Chondrocyte (in vitro differentiated cells): ENCODE measurements at regions not wholly inside any gene's neighbourhood (a gene's known extent, or its start where the extent isn't known, plus 50 kb on each side); places are given as distances from the start of the nearest gene placed in this dataset.

Experiments
- DNase-seq: peaks from one replicate; pipeline ENCODE4 v3.0.0; 2021; ENCODE audit warnings: mixed read lengths, low spot score
- H3K27ac Mint-ChIP-seq: one replicate; pipeline ENCODE4 v1.8.0; 2021; ENCODE audit warnings: mild to moderate bottlenecking, moderate library complexity, mixed read lengths; ENCODE audit not compliant: unreplicated experiment
- H3K27me3 Mint-ChIP-seq: 2 replicates; pipeline ENCODE4 v1.8.0; 2021; ENCODE audit warnings: low read depth, mixed read lengths
- H3K36me3 Mint-ChIP-seq: 2 replicates; pipeline ENCODE4 v1.8.0; 2021; ENCODE audit warnings: low read depth, mixed read lengths
- H3K4me1 Mint-ChIP-seq: 2 replicates; pipeline ENCODE4 v1.8.0; 2021; ENCODE audit warnings: low read depth, mild to moderate bottlenecking, mixed read lengths
- H3K4me3 Mint-ChIP-seq: one replicate; pipeline ENCODE4 v1.8.0; 2021; ENCODE audit warnings: mild to moderate bottlenecking, moderate library complexity, mixed read lengths; ENCODE audit not compliant: unreplicated experiment
- H3K9me3 Mint-ChIP-seq: 2 replicates; pipeline ENCODE4 v1.8.0; 2021; ENCODE audit warnings: low read depth, mixed read lengths
- TF ChIP-seq, protein P1 (sequence below): fragments of 200-600 bp; sonication (generic); IDR thresholded peaks from 2 replicates; pipeline ENCODE4 v1.5.0; 2021; ENCODE audit warnings: antibody characterized with exemption, mild to moderate bottlenecking, moderate library complexity

DNA sequence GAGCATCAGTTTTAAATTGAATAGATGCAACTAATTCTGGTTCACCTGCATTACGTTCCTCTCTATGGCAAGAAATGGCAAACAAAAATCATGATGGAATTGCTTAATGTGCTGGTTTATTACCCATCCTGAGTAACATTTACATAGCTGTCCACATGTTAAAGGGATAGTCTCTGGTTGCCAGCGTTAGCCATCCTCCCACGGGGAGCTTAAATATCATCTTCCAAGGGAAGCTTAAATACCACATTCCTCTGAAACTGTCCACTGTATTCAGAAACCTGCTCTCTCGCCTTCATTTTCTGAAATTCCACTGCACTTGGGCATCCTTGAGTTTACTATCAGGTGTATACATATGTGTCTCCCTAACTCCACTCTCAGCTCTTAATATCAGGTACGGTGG, 586.6 kb downstream of the TLL1 start:
- TF ChIP-seq, protein P1, sequence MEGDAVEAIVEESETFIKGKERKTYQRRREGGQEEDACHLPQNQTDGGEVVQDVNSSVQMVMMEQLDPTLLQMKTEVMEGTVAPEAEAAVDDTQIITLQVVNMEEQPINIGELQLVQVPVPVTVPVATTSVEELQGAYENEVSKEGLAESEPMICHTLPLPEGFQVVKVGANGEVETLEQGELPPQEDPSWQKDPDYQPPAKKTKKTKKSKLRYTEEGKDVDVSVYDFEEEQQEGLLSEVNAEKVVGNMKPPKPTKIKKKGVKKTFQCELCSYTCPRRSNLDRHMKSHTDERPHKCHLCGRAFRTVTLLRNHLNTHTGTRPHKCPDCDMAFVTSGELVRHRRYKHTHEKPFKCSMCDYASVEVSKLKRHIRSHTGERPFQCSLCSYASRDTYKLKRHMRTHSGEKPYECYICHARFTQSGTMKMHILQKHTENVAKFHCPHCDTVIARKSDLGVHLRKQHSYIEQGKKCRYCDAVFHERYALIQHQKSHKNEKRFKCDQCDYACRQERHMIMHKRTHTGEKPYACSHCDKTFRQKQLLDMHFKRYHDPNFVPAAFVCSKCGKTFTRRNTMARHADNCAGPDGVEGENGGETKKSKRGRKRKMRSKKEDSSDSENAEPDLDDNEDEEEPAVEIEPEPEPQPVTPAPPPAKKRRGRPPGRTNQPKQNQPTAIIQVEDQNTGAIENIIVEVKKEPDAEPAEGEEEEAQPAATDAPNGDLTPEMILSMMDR = no peak
- Mint-ChIP-seq H3K4me1 (peaks cover 12% of the 10 kb centered on the region), H3K4me3 (no peak overlapping the region), H3K9me3 (peaks cover 7% of the 10 kb centered on the region), H3K27ac (no peak overlapping the region), H3K27me3 (no peaks in the 10 kb centered on the region), H3K36me3 (peaks cover 5% of the 10 kb centered on the region)
- DNase-seq = no peak

DNA sequence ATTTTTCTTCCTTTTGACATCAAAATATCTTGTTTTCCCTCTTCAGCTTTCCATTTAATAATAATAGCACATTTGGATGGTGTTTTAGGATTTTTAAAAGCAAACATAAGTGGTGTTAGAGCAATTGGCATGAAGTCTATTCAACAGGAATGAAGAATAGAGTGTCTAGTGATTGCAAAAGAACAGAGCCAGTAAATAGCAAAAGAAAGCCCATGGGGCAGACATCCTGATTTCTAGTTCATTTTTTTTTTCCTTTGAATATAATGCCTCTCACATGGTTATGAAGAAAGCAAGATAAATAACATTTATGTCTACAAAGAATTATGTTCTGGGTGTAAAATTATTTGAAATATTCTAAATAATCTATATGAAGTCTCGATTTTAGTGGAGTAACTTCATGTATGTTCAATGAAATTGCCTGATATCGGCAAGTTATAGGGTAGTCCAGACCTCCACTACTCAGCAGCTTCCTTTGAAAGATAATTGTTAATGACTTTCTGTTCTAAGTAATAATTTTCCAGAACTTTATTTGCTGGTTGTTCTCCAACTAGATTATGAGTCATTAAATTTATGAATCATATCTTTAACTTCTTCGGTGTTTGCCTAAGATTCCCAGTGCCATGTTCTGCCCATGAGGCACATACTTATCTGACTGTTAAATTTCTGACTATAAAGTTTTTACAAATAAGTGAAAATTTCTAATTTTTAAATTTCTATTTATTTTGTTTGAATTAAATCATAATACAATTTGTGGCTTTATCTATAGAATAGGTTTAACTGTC, 587.9 kb downstream of the TLL1 start:
- H3K27me3 Mint-ChIP-seq = no peaks in the 10 kb centered on the region
- H3K4me1 Mint-ChIP-seq = peaks cover 12% of the 10 kb centered on the region
- H3K36me3 Mint-ChIP-seq = no peaks in the 10 kb centered on the region
- TF ChIP-seq, protein P1 = no peak
- H3K27ac Mint-ChIP-seq = no peak overlapping the region
- no peaks in the 10 kb centered on the region for H3K9me3 Mint-ChIP-seq
- no peak for DNase-seq
- H3K4me3 Mint-ChIP-seq = no peak overlapping the region

DNA sequence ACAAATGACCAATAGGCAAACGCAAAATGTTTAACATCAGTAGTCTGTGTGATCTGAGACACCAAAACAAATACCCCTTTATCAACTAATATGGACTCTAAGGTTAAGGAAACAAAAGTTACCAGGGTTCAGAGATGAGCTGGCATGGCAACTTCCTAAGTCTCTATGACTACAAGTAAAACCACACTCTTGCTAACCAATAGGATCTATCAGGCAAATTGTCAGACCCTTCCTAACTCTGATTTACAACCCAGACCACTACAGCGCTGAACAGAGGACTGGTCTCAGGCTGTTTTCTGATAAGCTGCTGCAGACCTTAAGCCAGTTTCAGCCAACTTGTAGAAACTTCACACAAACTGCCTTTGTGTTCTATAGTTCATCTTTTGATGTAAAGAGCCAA, 608.0 kb downstream of the TLL1 start:
- H3K27me3 Mint-ChIP-seq = peaks cover 17% of the 10 kb centered on the region
- TF ChIP-seq, protein P1 = no peak
- H3K4me3 Mint-ChIP-seq = no peak overlapping the region
- H3K4me1 Mint-ChIP-seq = no peaks in the 10 kb centered on the region
- H3K27ac Mint-ChIP-seq = no peak overlapping the region
- H3K36me3 Mint-ChIP-seq = no peaks in the 10 kb centered on the region
- DNase-seq = no peak
- H3K9me3 Mint-ChIP-seq = peaks cover 2% of the 10 kb centered on the region

DNA sequence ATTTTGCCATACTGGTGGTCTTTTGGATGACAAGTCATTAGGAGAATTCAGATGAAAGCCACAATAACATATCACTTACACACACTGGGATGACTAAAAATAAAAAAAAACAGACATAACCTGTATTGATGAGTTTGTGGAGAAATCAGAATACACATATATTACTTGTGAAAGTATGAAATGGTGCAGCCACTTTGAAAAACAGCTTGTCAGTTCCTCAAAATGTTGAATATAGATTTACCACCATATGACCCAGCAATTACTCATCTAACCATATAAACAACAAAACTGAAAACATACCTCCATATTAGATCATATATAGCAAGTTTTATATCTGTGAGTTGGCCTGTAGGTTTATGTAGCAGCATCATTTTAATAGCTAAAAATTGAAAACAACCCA, 608.7 kb downstream of the TLL1 start:
- TF ChIP-seq, protein P1 = no peak
- Mint-ChIP-seq H3K4me1 (no peaks in the 10 kb centered on the region), H3K4me3 (no peak overlapping the region), H3K9me3 (peaks cover 2% of the 10 kb centered on the region), H3K27me3 (peaks cover 20% of the 10 kb centered on the region), H3K27ac (no peak overlapping the region), H3K36me3 (no peaks in the 10 kb centered on the region)
- DNase-seq = no peak

DNA sequence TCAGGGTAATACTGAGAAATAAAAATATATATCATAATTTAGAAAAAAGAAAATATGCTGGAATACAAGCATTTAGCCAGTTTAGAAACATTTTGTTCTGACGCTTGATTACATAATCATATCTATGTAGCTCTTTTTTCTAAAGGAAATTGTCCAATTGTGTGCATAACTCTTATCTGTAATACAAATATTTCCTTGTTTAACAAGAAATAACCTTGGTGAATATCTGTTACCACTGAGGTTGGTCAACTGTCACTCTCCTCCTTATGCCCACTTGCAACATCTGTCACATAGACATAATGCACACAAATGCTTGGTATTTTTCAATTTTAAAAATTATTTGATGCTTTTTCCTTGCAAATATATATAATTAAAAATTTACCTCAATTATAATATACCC, 609.7 kb downstream of the TLL1 start:
- peaks cover 17% of the 10 kb centered on the region for H3K27me3 Mint-ChIP-seq

More for the DNA sequence above, 609.7 kb downstream of the TLL1 start:
- Mint-ChIP-seq H3K4me3 (no peak overlapping the region), H3K4me1 (no peaks in the 10 kb centered on the region), H3K27ac (no peak overlapping the region), H3K9me3 (peaks cover 2% of the 10 kb centered on the region), H3K36me3 (no peaks in the 10 kb centered on the region)
- TF ChIP-seq, protein P1 = no peak
- DNase-seq = no peak
